ENCODE measurements at regions not wholly inside any gene's neighbourhood (a gene's known extent, or its start where the extent isn't known, plus 50 kb on each side); places are given as distances from the start of the nearest gene placed in this dataset.

GRCh38 chr14:58887931-58888330 lies 250.2 kb downstream of the DACT1 start:
- Histone ChIP-seq H3K27me3 (replicated peaks in 1 of 4; ENCODE audit: control insufficient read depth in 3 of 4, extremely low read depth in 1 of 4, insufficient read depth in 3 of 4, low read length in 3 of 4) (no peaks in the 10 kb centered on the region), H3K9me3 (ENCODE audit: insufficient read depth in 2 of 2, low read depth in 1 of 2, low read length in 1 of 2) (no peaks in the 10 kb centered on the region), H3K36me3 (ENCODE audit: control insufficient read depth in 2 of 4, insufficient read depth in 4 of 4, low read length in 3 of 4) (no peaks in the 10 kb centered on the region), H2BK12ac (ENCODE audit: low read depth, low read length) (no peak overlapping the region), H3K23ac (ENCODE audit: insufficient read length) (no peak overlapping the region), H3K9ac (replicated peaks in 1 of 4; ENCODE audit: extremely low read depth in 1 of 4, low read depth in 3 of 4, low read length in 3 of 4) (no peak overlapping the region), H2BK15ac (ENCODE audit: low read length) (no peak overlapping the region), H3K18ac (ENCODE audit: extremely low read depth, low read length) (no peak overlapping the region), H3K79me1 (ENCODE audit: low read depth, low read length) (no peaks in the 10 kb centered on the region), H4K91ac (replicated peaks; ENCODE audit: insufficient read length, low read length) (no peak overlapping the region), H2BK20ac (ENCODE audit: low read length) (no peak overlapping the region), H4K20me1 (replicated peaks in 1 of 2; ENCODE audit: control insufficient read depth in 1 of 2, insufficient read depth in 2 of 2, low read length in 2 of 2) (no peaks in the 10 kb centered on the region), H2BK5ac (ENCODE audit: low read depth, low read length) (no peak overlapping the region), H4K8ac (ENCODE audit: extremely low read depth, insufficient read depth, low read length) (no peak overlapping the region), H2AFZ (ENCODE audit: low read length) (no peak overlapping the region), H3K23me2 (ENCODE audit: low read depth, low read length) (no peaks in the 10 kb centered on the region; the same call in 1 of the 2 replicates), H3K56ac (replicated peaks; ENCODE audit: insufficient read length, low read depth, low read length) (no peak overlapping the region), H3K14ac (ENCODE audit: insufficient read length) (no peak overlapping the region), H4K5ac (ENCODE audit: insufficient read length, low read depth, low read length) (no peak overlapping the region), H3K4ac (replicated peaks; ENCODE audit: insufficient read length, low read depth, low read length) (no peak overlapping the region), H3K79me2 (ENCODE audit: control insufficient read depth in 1 of 2, insufficient read depth in 2 of 2, low read length in 2 of 2) (no peaks in the 10 kb centered on the region), H3K27ac (ENCODE audit: low read depth, low read length) (no peak overlapping the region), H2BK120ac (replicated peaks; ENCODE audit: low read depth, low read length) (no peak overlapping the region), H2AK5ac (ENCODE audit: low read depth, low read length) (no peak overlapping the region), H3K4me3 (ENCODE audit: extremely low read depth in 1 of 4, insufficient read depth in 2 of 4, low read depth in 3 of 4, low read length in 4 of 4) (no peak overlapping the region), H3K4me2 (ENCODE audit: insufficient read depth in 1 of 2, low read depth in 2 of 2, low read length in 2 of 2) (no peak overlapping the region), H3K4me1 (replicated peaks in 1 of 4; ENCODE audit: control insufficient read depth in 3 of 4, insufficient read depth in 4 of 4, low read length in 3 of 4) (no peaks in the 10 kb centered on the region)
- FAIRE-seq (no peak), DNase-seq (ENCODE audit: low read depth in 1 of 2, low spot score in 2 of 2) (no peak)
- CTCF ChIA-PET (ENCODE audit: partially characterized antibody), result interaction anchor here (1.3 kb wide), 1 partner anchor 249 kb away, joined by 3 read pairs; no protein-coding TSS in a partner anchor
- POLR2A ChIA-PET (ENCODE audit: partially characterized antibody), result no interaction called here
- 93% methylated on average over 2 of the region's 2 CpGs; no CpG with 5 or more reads in 1 of the 2 experiments for WGBS, 2 experiments (ENCODE audit: extremely low coverage in 1 of 2, insufficient coverage in 1 of 2, insufficient read length in 1 of 2, insufficient replicate concordance in 2 of 2, low coverage in 1 of 2, low lambda C conversion rate in 2 of 2, missing lambda C conversion rate in 1 of 2)
- TF ChIP-seq NANOG (IDR thresholded peaks at IDR 0.05; ENCODE audit: insufficient read depth, low read depth, low read length, poor library complexity, severe bottlenecking) (no peak), RBBP5 (IDR thresholded peaks at IDR 0.05; ENCODE audit: borderline replicate concordance, low read depth, low read length) (no peak), GABPA (IDR thresholded peaks at IDR 0.05; ENCODE audit: borderline replicate concordance, insufficient read depth, low read length) (no peak), RAD21 (IDR thresholded peaks at IDR 0.05 in 1 of 2, conservative IDR thresholded peaks at IDR 0.05 in 1 of 2; ENCODE audit: low read depth in 2 of 2, low read length in 2 of 2) (no peak), CBX5 (IDR thresholded peaks at IDR 0.05; ENCODE audit: low read depth, low read length) (no peak)
